ENCODE measurements at regions not wholly inside any gene's neighbourhood (a gene's known extent, or its start where the extent isn't known, plus 50 kb on each side); places are given as distances from the start of the nearest gene placed in this dataset.

GRCh38 chr16:54540525-54541180 is 254.1 kb upstream of the IRX3 start:
- TF ChIP-seq CTCF (IDR thresholded peaks at IDR 0.05) (no peak), POLR2A (IDR thresholded peaks at IDR 0.05) (no peak)
